Glutamatergic neuron (in vitro differentiated cells): ENCODE measurements at regions not wholly inside any gene's neighbourhood (a gene's known extent, or its start where the extent isn't known, plus 50 kb on each side); places are given as distances from the start of the nearest gene placed in this dataset.

Experiments used
- DNase-seq: peaks from one replicate; pipeline ENCODE4 v3.0.0; 2022
- H3K27ac Mint-ChIP-seq: one replicate; pipeline ENCODE4 v1.8.0; 2020; ENCODE audit warnings: mild to moderate bottlenecking, mixed read lengths, inconsistent platforms; ENCODE audit not compliant: unreplicated experiment
- H3K27me3 Mint-ChIP-seq: one replicate; pipeline ENCODE4 v1.8.0; 2020; ENCODE audit warnings: mild to moderate bottlenecking, moderate library complexity, mixed read lengths, inconsistent platforms; ENCODE audit not compliant: unreplicated experiment
- H3K36me3 Mint-ChIP-seq: one replicate; pipeline ENCODE4 v1.8.0; 2020; ENCODE audit warnings: mild to moderate bottlenecking, mixed read lengths, inconsistent platforms; ENCODE audit not compliant: unreplicated experiment
- H3K4me1 Mint-ChIP-seq: one replicate; pipeline ENCODE4 v1.8.0; 2020; ENCODE audit warnings: mild to moderate bottlenecking, low read depth, mixed read lengths, inconsistent platforms; ENCODE audit not compliant: unreplicated experiment
- H3K4me3 Mint-ChIP-seq: one replicate; pipeline ENCODE4 v1.8.0; 2020; ENCODE audit warnings: mild to moderate bottlenecking, mixed read lengths, inconsistent platforms; ENCODE audit not compliant: unreplicated experiment
- H3K9me3 Mint-ChIP-seq: one replicate; pipeline ENCODE4 v1.8.0; 2020; ENCODE audit warnings: mild to moderate bottlenecking, moderate library complexity, mixed read lengths, inconsistent platforms; ENCODE audit not compliant: unreplicated experiment
- TF ChIP-seq, protein P1 (sequence below): fragments of 200-600 bp; sonication (generic); IDR thresholded peaks from one replicate; pipeline ENCODE4 v1.5.0; 2021; ENCODE audit not compliant: partially characterized antibody, unreplicated experiment

DNA sequence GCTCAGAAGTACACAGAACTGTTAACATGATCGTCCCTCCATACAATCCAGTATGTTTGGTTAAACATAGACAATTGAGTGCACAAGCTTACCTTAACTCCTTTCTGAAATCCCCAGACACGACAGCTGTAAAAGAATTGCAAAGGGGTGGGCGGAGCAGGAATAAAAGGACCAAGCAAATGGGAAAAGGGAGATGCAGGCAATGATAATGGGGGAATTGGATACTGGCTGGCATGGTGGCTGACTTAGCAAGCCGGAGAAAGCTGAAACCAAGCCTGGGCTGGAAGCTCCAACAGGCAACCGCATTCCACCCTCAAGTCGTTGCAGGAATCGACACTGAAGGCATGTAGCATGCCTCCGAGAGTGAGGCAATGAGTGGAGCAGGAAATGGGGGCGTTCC is 96.8 kb upstream of the TMEM132C start:
- TF ChIP-seq, protein P1, sequence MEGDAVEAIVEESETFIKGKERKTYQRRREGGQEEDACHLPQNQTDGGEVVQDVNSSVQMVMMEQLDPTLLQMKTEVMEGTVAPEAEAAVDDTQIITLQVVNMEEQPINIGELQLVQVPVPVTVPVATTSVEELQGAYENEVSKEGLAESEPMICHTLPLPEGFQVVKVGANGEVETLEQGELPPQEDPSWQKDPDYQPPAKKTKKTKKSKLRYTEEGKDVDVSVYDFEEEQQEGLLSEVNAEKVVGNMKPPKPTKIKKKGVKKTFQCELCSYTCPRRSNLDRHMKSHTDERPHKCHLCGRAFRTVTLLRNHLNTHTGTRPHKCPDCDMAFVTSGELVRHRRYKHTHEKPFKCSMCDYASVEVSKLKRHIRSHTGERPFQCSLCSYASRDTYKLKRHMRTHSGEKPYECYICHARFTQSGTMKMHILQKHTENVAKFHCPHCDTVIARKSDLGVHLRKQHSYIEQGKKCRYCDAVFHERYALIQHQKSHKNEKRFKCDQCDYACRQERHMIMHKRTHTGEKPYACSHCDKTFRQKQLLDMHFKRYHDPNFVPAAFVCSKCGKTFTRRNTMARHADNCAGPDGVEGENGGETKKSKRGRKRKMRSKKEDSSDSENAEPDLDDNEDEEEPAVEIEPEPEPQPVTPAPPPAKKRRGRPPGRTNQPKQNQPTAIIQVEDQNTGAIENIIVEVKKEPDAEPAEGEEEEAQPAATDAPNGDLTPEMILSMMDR: no peak
- Mint-ChIP-seq H3K4me1 (no peaks in the 10 kb centered on the region), H3K27me3 (peaks cover 2% of the 10 kb centered on the region), H3K27ac (no peak overlapping the region), H3K4me3 (no peak overlapping the region), H3K36me3 (peaks cover 9% of the 10 kb centered on the region), H3K9me3 (peaks cover 8% of the 10 kb centered on the region)
- no peak for DNase-seq

DNA sequence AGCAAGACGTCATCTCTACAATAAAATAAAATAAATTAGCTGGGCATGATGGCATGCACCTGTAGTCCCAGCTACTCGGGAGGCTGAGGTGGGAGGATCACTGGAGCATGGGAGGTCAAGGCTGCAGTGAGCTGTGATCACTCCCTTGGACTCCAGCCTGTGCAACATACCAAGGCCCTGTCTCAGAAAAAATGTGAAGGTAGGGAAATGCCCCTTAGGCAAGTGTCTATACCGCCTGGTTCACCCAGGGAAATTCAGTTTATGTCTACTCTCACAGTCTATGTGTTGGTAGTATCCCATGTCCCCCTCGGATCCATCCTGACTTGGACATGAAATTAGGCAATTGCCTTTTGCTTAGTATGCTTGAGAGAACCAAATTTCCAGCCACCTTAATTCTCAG is 88.4 kb upstream of the TMEM132C start:
- Mint-ChIP-seq H3K4me3 (no peak overlapping the region), H3K27ac (no peak overlapping the region), H3K36me3 (peaks cover 4% of the 10 kb centered on the region), H3K27me3 (peaks cover 5% of the 10 kb centered on the region), H3K9me3 (peaks cover 9% of the 10 kb centered on the region), H3K4me1 (no peaks in the 10 kb centered on the region)
- TF ChIP-seq, protein P1: no peak
- no peak for DNase-seq

DNA sequence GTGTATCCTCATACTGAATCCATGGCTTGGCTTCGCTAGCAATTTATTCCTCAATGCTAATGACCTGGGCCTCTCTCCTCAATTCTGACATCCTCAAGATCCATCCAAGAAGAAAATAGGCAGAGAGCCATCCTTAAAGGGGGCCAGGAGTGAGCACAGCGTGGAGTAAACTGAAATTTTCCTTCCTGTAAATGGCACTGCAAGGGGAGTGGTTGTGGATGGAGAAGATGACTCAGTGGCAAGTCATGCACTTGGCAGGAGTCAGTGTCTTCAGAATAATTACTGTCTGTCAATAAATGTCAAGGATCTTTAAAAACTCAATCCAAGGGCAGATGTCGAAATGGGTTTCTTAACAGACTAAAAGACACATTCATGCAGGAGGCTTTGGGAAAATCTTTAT is 88.0 kb upstream of the TMEM132C start:
- H3K36me3 Mint-ChIP-seq: peaks cover 4% of the 10 kb centered on the region
- TF ChIP-seq, protein P1: no peak

DNA sequence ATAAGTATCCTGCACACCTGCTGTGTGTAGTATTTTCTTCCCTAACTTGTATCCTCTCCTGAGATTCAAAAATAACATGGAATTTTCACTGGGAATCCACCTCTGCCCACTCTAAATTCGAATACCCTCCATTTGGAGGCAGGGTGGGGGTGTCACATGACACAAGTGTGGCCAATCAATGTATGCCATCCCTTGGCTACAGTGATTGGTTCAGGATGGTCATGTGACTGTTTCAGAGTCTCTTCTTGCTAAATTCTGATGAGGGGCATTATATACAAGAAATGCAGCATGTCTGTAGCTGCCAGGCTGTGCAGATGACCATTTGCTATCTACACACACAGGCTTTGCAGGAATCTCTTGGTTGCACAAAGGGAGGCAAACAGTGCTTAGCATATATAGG is 86.8 kb upstream of the TMEM132C start:
- Mint-ChIP-seq H3K27ac (no peak overlapping the region), H3K4me1 (no peaks in the 10 kb centered on the region), H3K36me3 (peaks cover 4% of the 10 kb centered on the region), H3K9me3 (peaks cover 6% of the 10 kb centered on the region), H3K4me3 (no peak overlapping the region), H3K27me3 (peaks cover 5% of the 10 kb centered on the region)
- DNase-seq: no peak
- TF ChIP-seq, protein P1: no peak

More for the DNA sequence above, 88.0 kb upstream of the TMEM132C start:
- H3K27ac Mint-ChIP-seq: no peak overlapping the region
- no peak overlapping the region for H3K4me3 Mint-ChIP-seq
- no peaks in the 10 kb centered on the region for H3K4me1 Mint-ChIP-seq
- peaks cover 8% of the 10 kb centered on the region for H3K9me3 Mint-ChIP-seq
- no peak for DNase-seq
- peaks cover 5% of the 10 kb centered on the region for H3K27me3 Mint-ChIP-seq

DNA sequence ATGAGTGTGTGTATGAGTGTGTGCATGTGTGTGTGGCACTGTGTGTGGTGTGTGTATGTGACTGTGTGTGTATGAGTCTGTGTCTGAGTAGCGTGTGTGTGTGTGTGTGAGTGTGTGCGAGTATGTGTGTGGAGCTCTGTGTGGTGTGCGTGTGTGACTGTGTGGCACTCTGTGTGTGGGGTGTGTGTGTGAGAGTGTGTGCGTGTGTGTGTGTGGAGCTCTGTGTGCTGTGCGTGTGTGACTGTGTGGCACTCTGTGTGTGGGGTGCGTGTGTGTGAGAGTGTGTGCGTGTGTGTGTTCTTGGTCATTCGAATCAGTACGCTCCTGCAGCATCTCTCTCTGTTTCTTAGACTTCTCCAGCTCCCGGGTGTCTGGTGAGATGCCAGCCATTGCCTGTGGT is 76.9 kb upstream of the TMEM132C start:
- no peak overlapping the region for H3K27ac Mint-ChIP-seq
- TF ChIP-seq, protein P1: no peak
- H3K36me3 Mint-ChIP-seq: no peaks in the 10 kb centered on the region
- H3K27me3 Mint-ChIP-seq: peaks cover 2% of the 10 kb centered on the region
- H3K9me3 Mint-ChIP-seq: peaks cover 5% of the 10 kb centered on the region
- no peak overlapping the region for H3K4me3 Mint-ChIP-seq
- no peak for DNase-seq
- H3K4me1 Mint-ChIP-seq: no peaks in the 10 kb centered on the region
